IgD-negative memory B cell (primary cell): ENCODE measurements at regions not wholly inside any gene's neighbourhood (a gene's known extent, or its start where the extent isn't known, plus 50 kb on each side); places are given as distances from the start of the nearest gene placed in this dataset.

Experiments used
- H3K27ac Mint-ChIP-seq, 3 donors: one replicate each; pipeline ENCODE4 v1.8.0; 2020 to 2022; ENCODE audit warnings: mild to moderate bottlenecking in 3 of 3, mixed read lengths in 3 of 3, moderate library complexity in 1 of 3
- H3K27me3 Mint-ChIP-seq: one replicate; pipeline ENCODE4 v1.8.0; 2021; ENCODE audit warnings: mixed read lengths
- H3K36me3 Mint-ChIP-seq: one replicate; pipeline ENCODE4 v1.8.0; 2020; ENCODE audit warnings: mild to moderate bottlenecking, mixed read lengths
- H3K4me1 Mint-ChIP-seq, 3 donors: one replicate each; pipeline ENCODE4 v1.8.0; 2020 to 2022; ENCODE audit warnings: mixed read lengths in 3 of 3, mild to moderate bottlenecking in 1 of 3
- H3K4me3 Mint-ChIP-seq, 4 donors: one replicate each; pipeline ENCODE4 v1.8.0; 2020 to 2022; ENCODE audit warnings: mild to moderate bottlenecking in 4 of 4, mixed read lengths in 4 of 4, moderate library complexity in 3 of 4
- H3K9me3 Mint-ChIP-seq, 3 donors: one replicate each; pipeline ENCODE4 v1.8.0; 2020 to 2021; ENCODE audit warnings: mixed read lengths in 3 of 3, mild to moderate bottlenecking in 1 of 3

- Mint-ChIP-seq H3K36me3 (no peaks in the 10 kb centered on the region), H3K27ac (no peak overlapping the region), H3K4me3 (no peak overlapping the region), H3K4me1 (no peaks in the 10 kb centered on the region), H3K27me3 (peaks cover 4% of the 10 kb centered on the region), H3K9me3 (peaks cover 0 to 3% (median 0%) of the 10 kb centered on the region in 3 donors)
Measured at GRCh38 chr13:73578251-73578875, 519.6 kb downstream of the KLF5 start.

- no peaks in the 10 kb centered on the region for H3K9me3 Mint-ChIP-seq
- H3K4me3 Mint-ChIP-seq = no peak overlapping the region
- no peaks in the 10 kb centered on the region for H3K36me3 Mint-ChIP-seq
- H3K4me1 Mint-ChIP-seq = no peaks in the 10 kb centered on the region
- no peak overlapping the region for H3K27ac Mint-ChIP-seq
- H3K27me3 Mint-ChIP-seq = no peaks in the 10 kb centered on the region
Measured at GRCh38 chr13:73576291-73576690, 517.5 kb downstream of the KLF5 start.

GRCh38 chr13:73572824-73573223, 514.0 kb downstream of the KLF5 start:
- Mint-ChIP-seq H3K27ac (no peak overlapping the region), H3K36me3 (no peaks in the 10 kb centered on the region), H3K9me3 (peaks cover 0 to 6% (median 0%) of the 10 kb centered on the region in 3 donors), H3K4me3 (no peak overlapping the region), H3K27me3 (no peaks in the 10 kb centered on the region), H3K4me1 (no peaks in the 10 kb centered on the region)

- Mint-ChIP-seq H3K36me3 (no peaks in the 10 kb centered on the region), H3K27ac (no peak overlapping the region), H3K4me1 (no peaks in the 10 kb centered on the region), H3K9me3 (peaks cover 0 to 6% (median 2%) of the 10 kb centered on the region in 3 donors), H3K4me3 (no peak overlapping the region), H3K27me3 (no peaks in the 10 kb centered on the region)
Measured at GRCh38 chr13:73571376-73571775, 512.6 kb downstream of the KLF5 start.

- Mint-ChIP-seq H3K9me3 (peaks cover 0 to 7% (median 2%) of the 10 kb centered on the region in 3 donors), H3K4me1 (no peaks in the 10 kb centered on the region), H3K36me3 (no peaks in the 10 kb centered on the region), H3K27ac (no peak overlapping the region), H3K4me3 (no peak overlapping the region), H3K27me3 (peaks cover 2% of the 10 kb centered on the region)
Measured at GRCh38 chr13:73556902-73557301, 498.1 kb downstream of the KLF5 start.

- H3K4me3 Mint-ChIP-seq = no peak overlapping the region
Measured at GRCh38 chr13:73556128-73556527, 497.3 kb downstream of the KLF5 start.

GRCh38 chr13:73551736-73552135, 492.9 kb downstream of the KLF5 start:
- Mint-ChIP-seq H3K4me3 (no peak overlapping the region), H3K27ac (no peak overlapping the region), H3K9me3 (peaks cover 0 to 7% (median 2%) of the 10 kb centered on the region in 3 donors), H3K36me3 (no peaks in the 10 kb centered on the region), H3K4me1 (no peaks in the 10 kb centered on the region), H3K27me3 (peaks cover 4% of the 10 kb centered on the region)

More at GRCh38 chr13:73556128-73556527, 497.3 kb downstream of the KLF5 start:
- Mint-ChIP-seq H3K9me3 (peaks cover 0 to 7% (median 2%) of the 10 kb centered on the region in 3 donors), H3K4me1 (no peaks in the 10 kb centered on the region), H3K27me3 (peaks cover 2% of the 10 kb centered on the region), H3K36me3 (no peaks in the 10 kb centered on the region), H3K27ac (no peak overlapping the region)

GRCh38 chr13:73549717-73550116, 490.9 kb downstream of the KLF5 start:
- Mint-ChIP-seq H3K27me3 (peaks cover 4% of the 10 kb centered on the region), H3K4me1 (no peaks in the 10 kb centered on the region), H3K27ac (no peak overlapping the region), H3K36me3 (no peaks in the 10 kb centered on the region), H3K4me3 (no peak overlapping the region), H3K9me3 (peaks cover 0 to 6% (median 2%) of the 10 kb centered on the region in 3 donors)

- Mint-ChIP-seq H3K27ac (no peak overlapping the region), H3K27me3 (peaks cover 4% of the 10 kb centered on the region), H3K4me3 (no peak overlapping the region), H3K4me1 (no peaks in the 10 kb centered on the region), H3K36me3 (no peaks in the 10 kb centered on the region), H3K9me3 (no peaks in the 10 kb centered on the region)
Measured at GRCh38 chr13:73548449-73548848, 489.6 kb downstream of the KLF5 start.

- Mint-ChIP-seq H3K36me3 (no peaks in the 10 kb centered on the region), H3K27me3 (peaks cover 4% of the 10 kb centered on the region), H3K27ac (no peak overlapping the region), H3K9me3 (no peaks in the 10 kb centered on the region), H3K4me1 (no peaks in the 10 kb centered on the region), H3K4me3 (no peak overlapping the region)
Measured at GRCh38 chr13:73547239-73547638, 488.4 kb downstream of the KLF5 start.

GRCh38 chr13:73544175-73544574, 485.4 kb downstream of the KLF5 start:
- no peaks in the 10 kb centered on the region for H3K9me3 Mint-ChIP-seq
- H3K4me3 Mint-ChIP-seq = no peak overlapping the region
- H3K4me1 Mint-ChIP-seq = no peaks in the 10 kb centered on the region
- H3K27ac Mint-ChIP-seq = no peak overlapping the region
- no peaks in the 10 kb centered on the region for H3K36me3 Mint-ChIP-seq
- peaks cover 4% of the 10 kb centered on the region for H3K27me3 Mint-ChIP-seq

- H3K36me3 Mint-ChIP-seq = no peaks in the 10 kb centered on the region
- H3K27ac Mint-ChIP-seq = no peak overlapping the region
- no peaks in the 10 kb centered on the region for H3K27me3 Mint-ChIP-seq
- no peak overlapping the region for H3K4me3 Mint-ChIP-seq
- H3K4me1 Mint-ChIP-seq = no peaks in the 10 kb centered on the region
- no peaks in the 10 kb centered on the region for H3K9me3 Mint-ChIP-seq
Measured at GRCh38 chr13:73542446-73542845, 483.6 kb downstream of the KLF5 start.

- Mint-ChIP-seq H3K27me3 (no peaks in the 10 kb centered on the region), H3K27ac (no peak overlapping the region), H3K36me3 (no peaks in the 10 kb centered on the region), H3K4me3 (no peak overlapping the region), H3K4me1 (no peaks in the 10 kb centered on the region), H3K9me3 (peaks cover 0 to 2% (median 0%) of the 10 kb centered on the region in 3 donors)
Measured at GRCh38 chr13:73536865-73537264, 478.1 kb downstream of the KLF5 start.

GRCh38 chr13:73535341-73535740, 476.5 kb downstream of the KLF5 start:
- Mint-ChIP-seq H3K27me3 (no peaks in the 10 kb centered on the region), H3K27ac (no peak overlapping the region), H3K36me3 (no peaks in the 10 kb centered on the region), H3K9me3 (peaks cover 0 to 5% (median 2%) of the 10 kb centered on the region in 3 donors), H3K4me3 (no peak overlapping the region), H3K4me1 (no peaks in the 10 kb centered on the region)

GRCh38 chr13:73532987-73533510, 474.2 kb downstream of the KLF5 start:
- Mint-ChIP-seq H3K36me3 (no peaks in the 10 kb centered on the region), H3K27me3 (no peaks in the 10 kb centered on the region), H3K27ac (no peak overlapping the region), H3K9me3 (peaks cover 3 to 5% (median 4%) of the 10 kb centered on the region in 3 donors), H3K4me3 (no peak overlapping the region), H3K4me1 (no peaks in the 10 kb centered on the region)

GRCh38 chr13:73532582-73532981, 473.8 kb downstream of the KLF5 start:
- peaks cover 3 to 5% (median 4%) of the 10 kb centered on the region in 3 donors for H3K9me3 Mint-ChIP-seq

More at GRCh38 chr13:73532582-73532981, 473.8 kb downstream of the KLF5 start:
- no peaks in the 10 kb centered on the region for H3K4me1 Mint-ChIP-seq
- no peak overlapping the region for H3K27ac Mint-ChIP-seq
- no peak overlapping the region for H3K4me3 Mint-ChIP-seq
- H3K27me3 Mint-ChIP-seq = no peaks in the 10 kb centered on the region
- no peaks in the 10 kb centered on the region for H3K36me3 Mint-ChIP-seq
